GM18861 (cell line): ENCODE measurements at regions not wholly inside any gene's neighbourhood (a gene's known extent, or its start where the extent isn't known, plus 50 kb on each side); places are given as distances from the start of the nearest gene placed in this dataset.
"Not testable (repeated sequence)": the region's sequence is repeated elsewhere in the genome, so short reads cannot be mapped to it uniquely, and the experiment has no call there.

Source experiments
- ATAC-seq: cut with Tn5 transposase; IDR thresholded peaks from one replicate; pipeline ENCODE4 v1.9.1; 2021; ENCODE audit not compliant: unreplicated experiment

DNA sequence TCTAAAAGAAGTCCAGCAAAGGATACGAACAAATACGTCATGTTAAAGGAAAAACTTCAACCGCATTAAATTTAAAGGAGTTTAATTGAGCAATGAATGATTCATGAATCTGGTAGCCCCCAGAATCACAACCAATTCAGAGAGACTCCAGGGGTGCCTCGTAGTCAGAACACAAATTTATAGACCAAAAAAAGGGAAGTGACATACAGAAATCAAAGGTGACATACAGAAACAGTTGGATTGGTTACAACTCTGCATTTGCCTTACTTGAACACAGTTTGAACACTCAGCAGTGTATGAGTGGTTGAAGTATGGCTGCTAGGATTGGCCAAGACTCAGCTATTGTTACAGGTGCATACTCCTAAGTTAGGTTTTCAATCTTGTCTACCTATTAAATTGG is 59.5 kb upstream of the SERP2 start:
- ATAC-seq, result not testable (repeated sequence)

- no peak for ATAC-seq
Observed at GRCh38 chr13:44317752-44318151, 55.9 kb upstream of the SERP2 start.

- ATAC-seq, result no peak
Observed at GRCh38 chr13:44318161-44318560, 55.5 kb upstream of the SERP2 start.

DNA sequence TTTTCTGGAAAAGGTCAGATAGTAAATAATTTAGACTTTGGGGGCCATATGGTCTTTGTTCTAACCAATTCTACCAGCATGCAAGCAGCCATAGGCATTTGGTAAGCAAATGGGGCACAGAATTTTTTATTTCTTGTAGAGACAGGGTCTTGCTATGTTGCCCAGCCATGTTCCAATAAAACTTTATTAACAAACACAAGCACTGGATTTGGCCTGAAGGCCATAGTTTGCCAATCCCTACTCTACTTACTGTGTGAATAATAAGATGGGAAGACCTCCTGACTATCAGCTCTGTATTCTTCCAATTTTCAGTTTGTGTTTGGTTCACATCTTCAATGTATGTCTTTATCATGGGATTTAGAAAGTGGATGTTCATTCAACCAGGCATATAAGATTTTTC is 53.0 kb upstream of the SERP2 start:
- ATAC-seq, result no peak

DNA sequence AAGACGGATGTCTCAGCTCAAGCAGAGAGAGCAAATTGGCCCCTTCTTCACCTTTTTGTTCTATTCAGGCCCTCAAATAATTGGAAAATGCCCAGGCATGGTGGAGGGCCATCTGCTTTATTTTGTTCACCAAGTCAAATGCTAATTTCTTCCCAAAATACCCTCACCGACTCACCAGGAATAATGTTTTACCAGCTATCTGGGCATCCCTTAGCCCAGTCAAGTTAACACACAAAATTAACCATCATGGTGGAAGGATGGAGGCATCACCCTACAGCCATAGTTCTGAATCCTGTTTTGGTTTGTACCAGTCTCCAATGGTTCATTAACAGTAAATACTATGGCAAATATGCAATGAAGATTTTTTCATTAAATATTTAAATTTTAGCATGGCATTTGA is 51.7 kb upstream of the SERP2 start:
- ATAC-seq, result no peak

- ATAC-seq, result no peak
Observed at GRCh38 chr13:44322928-44323327, 50.7 kb upstream of the SERP2 start.

DNA sequence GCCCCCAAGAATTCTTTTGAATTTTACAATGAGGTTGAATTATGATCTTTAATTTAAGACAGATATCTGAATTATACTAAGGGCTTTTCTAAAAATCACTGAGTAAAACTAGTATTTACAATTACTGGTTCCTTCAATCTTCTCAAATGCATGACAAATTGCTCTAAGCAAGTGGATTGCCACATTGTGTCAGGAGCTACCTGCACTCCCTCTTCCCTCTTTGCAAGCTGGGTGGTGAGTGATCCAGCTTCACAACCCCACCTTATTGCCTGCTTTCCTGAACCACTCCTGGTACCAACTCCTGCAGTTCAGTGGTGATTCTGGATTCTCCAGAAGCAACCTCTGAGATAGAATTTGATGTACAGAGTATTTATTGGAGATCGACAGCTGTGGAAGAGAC is 49.9 kb upstream of the SERP2 start:
- no peak for ATAC-seq
